MCF 10A (cell line): ENCODE measurements at regions not wholly inside any gene's neighbourhood (a gene's known extent, or its start where the extent isn't known, plus 50 kb on each side); places are given as distances from the start of the nearest gene placed in this dataset.

Experiments used
- BruUV-seq: library from RNA; stranded (reverse); fragments of 400-500 nt; replicated peaks from 2 replicates; lab custom pipeline; 2021; lab: Mats Ljungman, UMichigan
- CTCF ChIA-PET: fragments of 300-600 bp; sonication (Branson Sonifier 250); formaldehyde crosslinking; extraction: SDS; loops from one replicate; lab custom pipeline; 2021; ENCODE audit warnings: antibody characterized with exemption, inconsistent platforms; lab: Yijun Ruan, JAX
- POLR2A ChIA-PET: fragments of 300-600, 350-650 bp; sonication (Branson Sonifier 250); formaldehyde crosslinking; extraction: SDS; loops from one replicate; lab custom pipeline; 2020; ENCODE audit warnings: antibody characterized with exemption, inconsistent platforms; lab: Yijun Ruan, JAX
- DNase-seq: peaks from one replicate; pipeline ENCODE4 v3.0.0-alpha.2; 2018; ENCODE audit not compliant: unreplicated experiment
- H3K27ac Mint-ChIP-seq: one replicate; pipeline ENCODE4 v1.8.0; 2022; ENCODE audit warnings: mild to moderate bottlenecking, low read depth, mixed read lengths; ENCODE audit not compliant: unreplicated experiment
- H3K27me3 Mint-ChIP-seq: one replicate; pipeline ENCODE4 v1.8.0; 2022; ENCODE audit warnings: mixed read lengths; ENCODE audit not compliant: insufficient read depth, unreplicated experiment
- H3K36me3 Mint-ChIP-seq: one replicate; pipeline ENCODE4 v1.8.0; 2022; ENCODE audit warnings: mild to moderate bottlenecking, moderate library complexity, mixed read lengths; ENCODE audit not compliant: insufficient read depth, unreplicated experiment
- H3K4me1 Mint-ChIP-seq: one replicate; pipeline ENCODE4 v1.8.0; 2022; ENCODE audit warnings: mixed read lengths; ENCODE audit not compliant: insufficient read depth, unreplicated experiment
- H3K4me3 Mint-ChIP-seq: one replicate; pipeline ENCODE4 v1.8.0; 2022; ENCODE audit warnings: mild to moderate bottlenecking, moderate library complexity, mixed read lengths; ENCODE audit not compliant: unreplicated experiment
- H3K9me3 Mint-ChIP-seq: one replicate; pipeline ENCODE4 v1.8.0; 2022; ENCODE audit warnings: mixed read lengths; ENCODE audit not compliant: unreplicated experiment
- CTCF ChIP-seq: fragments of 200-600 bp; IDR thresholded peaks from one replicate; pipeline ENCODE4 v1.8.0; 2022; ENCODE audit warnings: antibody characterized with exemption, mild to moderate bottlenecking; ENCODE audit not compliant: unreplicated experiment
- intact Hi-C: fragments of 100-400 bp; cut with micrococcal nuclease; formaldehyde crosslinking; loops from 2 replicates; pipeline ENCODE4 v1.14.1; 2022

DNA sequence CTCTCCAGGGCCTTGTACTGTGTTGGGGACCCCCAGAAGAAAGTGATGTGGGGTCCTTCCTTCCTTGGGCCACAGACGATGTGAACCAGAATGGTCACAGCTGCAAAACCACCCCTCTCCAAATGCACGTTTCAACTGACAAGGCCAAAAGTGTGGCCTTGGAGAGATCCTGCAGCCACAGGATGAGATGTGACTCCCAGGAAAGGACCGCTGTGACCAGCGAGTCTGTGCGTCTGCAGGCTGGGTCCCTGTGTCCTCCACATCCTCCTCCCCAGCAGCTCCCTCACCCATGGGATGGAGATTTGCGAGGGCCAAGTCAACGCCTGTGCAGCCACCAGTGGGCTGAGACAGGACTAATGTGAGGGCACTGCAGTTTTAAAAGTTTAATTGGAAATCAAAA is 247.0 kb downstream of the ERMARD start:
- H3K27me3 Mint-ChIP-seq, result no peaks in the 10 kb centered on the region
- POLR2A ChIA-PET, result interaction anchor here (0.6 kb wide), 1 partner anchor 153 kb away, joined by 3 read pairs; no protein-coding TSS in a partner anchor
- DNase-seq, result no peak
- H3K4me3 Mint-ChIP-seq, result no peak overlapping the region
- intact Hi-C loops, result no loop called here
- peaks cover 5% of the 10 kb centered on the region for H3K36me3 Mint-ChIP-seq
- no peak overlapping the region for H3K27ac Mint-ChIP-seq
- peaks cover 9% of the 10 kb centered on the region for H3K9me3 Mint-ChIP-seq
- H3K4me1 Mint-ChIP-seq, result no peaks in the 10 kb centered on the region
- no TSS peak for BruUV-seq
- TF ChIP-seq CTCF, result no peak
- CTCF ChIA-PET, result interaction anchor here (0.6 kb wide), 1 partner anchor 530 kb away, joined by 3 read pairs; no protein-coding TSS in a partner anchor

DNA sequence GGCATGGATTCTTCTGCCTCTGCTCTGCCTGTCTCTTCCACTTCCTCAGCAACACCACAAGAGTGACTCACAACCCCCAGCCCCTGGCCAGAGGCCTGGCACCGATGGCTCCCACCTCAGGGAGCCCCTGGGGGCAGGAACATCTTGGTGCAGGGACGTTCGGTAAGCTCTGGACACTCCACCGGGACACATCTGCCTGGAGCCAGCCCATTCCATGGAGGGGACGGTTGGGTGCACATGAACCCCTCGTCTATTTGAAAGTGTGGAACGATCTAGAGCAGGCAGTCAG is 246.5 kb downstream of the ERMARD start:
- H3K27me3 Mint-ChIP-seq, result no peaks in the 10 kb centered on the region
- no peak for DNase-seq
- ChIA-PET POLR2A (no interaction called here), CTCF (no interaction called here)
- H3K27ac Mint-ChIP-seq, result no peak overlapping the region
- H3K36me3 Mint-ChIP-seq, result peaks cover 5% of the 10 kb centered on the region
- no TSS peak for BruUV-seq
- H3K4me1 Mint-ChIP-seq, result no peaks in the 10 kb centered on the region
- intact Hi-C loops, result no loop called here
- TF ChIP-seq CTCF, result no peak
- peaks cover 8% of the 10 kb centered on the region for H3K9me3 Mint-ChIP-seq
- no peak overlapping the region for H3K4me3 Mint-ChIP-seq

DNA sequence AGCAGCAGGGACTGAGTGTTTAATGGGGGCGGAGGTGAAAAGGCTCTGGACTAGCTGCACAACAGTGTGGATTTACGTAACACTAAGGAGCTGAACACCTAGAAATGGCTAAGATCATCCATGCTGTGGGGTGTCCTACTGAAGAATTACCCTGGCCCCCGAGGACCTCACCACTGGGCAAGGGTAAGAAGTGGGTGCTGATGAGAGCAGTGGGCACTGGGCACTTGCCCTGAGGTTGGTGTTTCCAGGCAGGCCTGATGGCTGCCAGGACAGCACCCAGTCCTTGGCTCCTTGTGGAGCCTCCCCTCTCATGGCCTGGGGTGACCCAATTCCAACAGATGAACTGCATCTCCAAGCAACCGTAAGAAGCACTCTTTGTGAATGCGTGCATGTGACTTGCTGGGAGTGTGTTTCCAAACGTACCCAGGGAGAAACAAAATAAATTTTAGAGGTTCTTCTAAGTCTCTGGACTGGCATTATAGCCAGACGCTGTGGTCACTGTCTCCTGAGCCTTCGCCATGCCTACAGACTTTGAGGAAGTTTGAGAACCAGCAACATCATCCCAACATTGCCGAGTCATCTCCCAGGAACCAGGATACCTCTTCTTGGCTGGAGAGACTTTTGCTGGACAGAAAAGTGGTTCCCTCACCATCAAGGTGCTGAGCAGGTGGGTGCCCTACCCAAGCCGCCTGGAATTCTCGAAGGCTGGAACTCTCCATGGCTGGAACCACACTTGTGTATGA is 245.9 kb downstream of the ERMARD start:
- H3K4me3 Mint-ChIP-seq, result no peak overlapping the region
- TF ChIP-seq CTCF, result no peak
- intact Hi-C loops, result no loop called here
- no peak for DNase-seq
- H3K4me1 Mint-ChIP-seq, result no peaks in the 10 kb centered on the region
- CTCF ChIA-PET, result no interaction called here
- POLR2A ChIA-PET, result no interaction called here
- BruUV-seq, result no TSS peak
- peaks cover 3% of the 10 kb centered on the region for H3K9me3 Mint-ChIP-seq
- H3K36me3 Mint-ChIP-seq, result peaks cover 5% of the 10 kb centered on the region
- no peak overlapping the region for H3K27ac Mint-ChIP-seq
- no peaks in the 10 kb centered on the region for H3K27me3 Mint-ChIP-seq

DNA sequence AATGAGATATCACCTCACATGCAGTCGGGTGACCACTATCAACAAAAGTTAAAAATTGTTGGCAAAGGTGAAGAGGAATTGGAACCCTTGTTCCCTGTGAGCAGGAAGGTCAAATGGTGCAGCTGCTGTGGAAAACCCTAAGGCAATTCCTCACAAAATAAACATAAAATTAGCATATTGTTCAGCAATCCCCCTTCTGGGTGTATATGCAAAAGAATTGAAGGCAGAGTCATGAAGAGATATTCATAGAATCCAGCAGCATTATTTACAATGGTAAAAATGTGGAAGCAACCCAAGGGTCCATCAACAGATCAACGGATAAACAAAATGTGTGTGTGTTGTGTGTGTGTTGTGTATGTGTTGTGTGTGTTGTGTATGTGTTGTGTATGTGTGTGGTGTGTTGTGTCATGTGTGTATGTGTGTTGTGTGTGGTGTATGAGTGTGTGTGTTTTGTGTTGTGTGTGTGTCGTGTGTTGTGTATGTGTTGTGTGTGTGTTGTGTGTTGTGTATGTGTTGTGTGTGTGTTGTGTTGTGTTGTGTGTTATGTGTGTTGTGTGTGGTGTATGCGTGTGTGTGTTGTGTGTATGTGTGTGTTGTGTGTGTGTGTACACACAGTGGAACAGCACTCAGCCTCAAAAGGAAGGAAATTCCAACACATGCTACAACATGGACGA is 245.1 kb downstream of the ERMARD start:
- POLR2A ChIA-PET, result no interaction called here
- no TSS peak for BruUV-seq
- no peak for TF ChIP-seq CTCF
- intact Hi-C loops, result no loop called here
- Mint-ChIP-seq H3K27me3 (no peaks in the 10 kb centered on the region), H3K9me3 (no peaks in the 10 kb centered on the region), H3K4me3 (no peak overlapping the region), H3K4me1 (no peaks in the 10 kb centered on the region), H3K27ac (no peak overlapping the region), H3K36me3 (peaks cover 5% of the 10 kb centered on the region)
- CTCF ChIA-PET, result no interaction called here
- no peak for DNase-seq
